AG08395 (cell line): ENCODE measurements at regions not wholly inside any gene's neighbourhood (a gene's known extent, or its start where the extent isn't known, plus 50 kb on each side); places are given as distances from the start of the nearest gene placed in this dataset.

ENCODE experiments used
- DNase-seq: peaks from one replicate; pipeline ENCODE4 v3.0.0; 2012; ENCODE audit warnings: mixed read lengths, low spot score

DNA sequence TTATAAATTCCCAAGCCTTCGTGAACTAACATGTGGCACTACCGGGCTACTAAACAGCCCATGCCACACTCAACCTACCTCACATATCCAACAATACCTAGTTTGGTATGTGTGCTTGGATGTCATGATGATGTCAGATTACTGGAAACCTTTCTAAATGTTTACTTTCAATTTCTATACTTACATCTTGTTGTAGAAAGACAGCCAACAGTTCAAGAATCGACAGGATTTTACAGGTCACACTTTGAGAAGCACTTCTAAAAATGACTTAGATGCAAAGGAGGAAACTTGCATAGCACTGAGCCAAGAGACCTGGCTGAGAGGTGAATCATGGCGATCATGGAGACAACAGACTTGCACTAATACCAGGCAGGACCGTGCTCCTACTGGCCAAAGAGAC lies 209.9 kb downstream of the COL4A1 start:
- no peak for DNase-seq

DNA sequence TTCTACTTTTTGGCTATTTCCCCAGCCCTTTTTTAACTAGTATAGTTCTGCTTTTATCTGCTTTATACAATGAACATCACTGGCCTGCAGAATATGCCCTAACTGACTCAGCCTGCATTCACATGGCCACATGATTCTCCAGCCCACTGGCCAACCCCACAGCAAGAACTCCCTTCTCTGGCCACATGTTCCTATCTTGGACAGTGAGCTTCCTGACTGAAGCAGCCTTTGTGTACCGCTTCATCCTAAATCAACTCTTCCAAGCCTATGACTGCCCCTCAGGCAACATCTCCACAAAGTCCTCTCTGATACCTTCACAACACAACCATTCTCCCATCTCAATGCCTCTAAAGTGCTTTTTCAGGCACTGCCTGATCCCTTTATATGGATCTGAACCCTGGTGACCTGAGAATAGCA lies 214.1 kb downstream of the COL4A1 start:
- no peak for DNase-seq

- DNase-seq = no peak
Observed at GRCh38 chr13:110089815-110090214, 217.1 kb downstream of the COL4A1 start.

DNA sequence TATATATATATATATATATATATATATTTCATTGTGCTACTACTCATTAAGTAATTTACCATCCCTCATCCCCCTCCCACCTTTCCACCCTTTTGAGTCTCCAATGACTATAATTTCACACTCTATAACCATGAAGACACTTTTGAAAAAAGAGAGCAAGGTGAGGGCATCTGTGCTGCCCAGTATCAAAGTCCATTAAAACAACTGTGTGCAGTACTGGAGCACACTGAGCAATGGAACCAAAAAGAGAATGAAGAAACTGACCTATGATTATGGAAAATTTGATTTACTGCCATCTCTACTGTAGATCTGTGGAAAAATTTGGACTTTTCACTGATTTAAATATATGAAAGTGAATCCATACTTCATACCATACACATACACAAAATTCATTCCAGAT lies 217.9 kb downstream of the COL4A1 start:
- no peak for DNase-seq

- no peak for DNase-seq
Observed at GRCh38 chr13:110073982-110074381, 233.0 kb downstream of the COL4A1 start.

- DNase-seq = peak; percentile 53
Observed at GRCh38 chr13:110070511-110071120, 236.3 kb downstream of the COL4A1 start.

DNA sequence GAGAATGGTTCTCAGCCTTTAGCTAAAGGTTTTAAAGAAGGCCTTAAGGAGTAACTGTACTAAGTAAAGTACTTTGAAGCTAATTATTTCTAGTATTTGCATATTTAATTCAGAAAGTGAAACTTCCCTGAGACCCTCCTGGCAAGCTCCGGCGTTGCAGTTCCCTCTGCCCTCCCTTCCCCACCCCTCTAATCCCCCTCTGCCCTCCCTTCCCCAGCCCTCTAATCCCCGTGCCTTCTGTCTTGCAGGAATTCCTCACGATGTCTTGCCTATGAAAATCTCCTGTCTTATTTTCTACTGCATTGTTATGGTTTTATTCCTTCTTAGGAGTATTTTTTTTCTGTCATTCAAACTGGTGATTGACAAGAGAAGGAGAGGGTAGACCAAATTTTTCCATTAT lies 236.9 kb downstream of the COL4A1 start:
- no peak for DNase-seq

- no peak for DNase-seq
Observed at GRCh38 chr13:110068176-110068473, 238.8 kb downstream of the COL4A1 start.

DNA sequence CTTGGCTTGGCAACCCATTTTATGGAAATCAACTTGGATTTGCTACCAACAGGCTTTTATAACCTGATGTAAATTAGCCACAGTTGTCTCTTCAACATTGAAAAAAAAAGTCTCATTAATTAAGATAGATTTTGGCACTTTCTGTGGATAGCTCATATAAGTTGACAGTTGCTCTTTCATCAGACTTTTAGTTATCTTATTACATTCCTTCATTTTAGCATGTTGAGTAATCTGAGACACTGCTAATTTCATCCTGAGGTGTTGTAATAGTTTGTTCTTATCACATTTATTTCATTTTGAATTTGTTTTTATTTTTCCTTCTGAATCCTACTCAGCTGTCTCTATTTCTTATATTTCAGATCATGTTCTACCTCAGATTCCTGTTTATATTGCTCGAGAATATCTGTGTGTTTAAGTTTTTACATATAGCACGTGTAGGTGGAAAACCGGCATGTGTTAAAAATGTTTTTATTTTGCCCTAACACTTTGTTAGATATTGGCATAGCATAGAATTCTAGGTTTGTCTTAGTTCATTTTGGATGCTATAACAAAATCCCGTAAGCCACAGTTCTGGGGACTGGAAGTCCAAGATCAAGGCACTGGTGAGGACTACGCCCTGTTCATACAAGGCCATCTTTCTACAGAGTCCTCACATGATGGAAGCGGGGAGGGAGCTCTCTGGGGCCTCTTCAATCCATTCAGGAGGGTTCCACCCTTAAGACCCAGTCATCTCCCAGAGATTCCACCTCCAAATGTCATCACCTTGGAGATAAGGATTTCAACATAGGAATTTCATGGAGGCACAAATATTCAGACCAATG lies 239.4 kb downstream of the COL4A1 start:
- no peak for DNase-seq

DNA sequence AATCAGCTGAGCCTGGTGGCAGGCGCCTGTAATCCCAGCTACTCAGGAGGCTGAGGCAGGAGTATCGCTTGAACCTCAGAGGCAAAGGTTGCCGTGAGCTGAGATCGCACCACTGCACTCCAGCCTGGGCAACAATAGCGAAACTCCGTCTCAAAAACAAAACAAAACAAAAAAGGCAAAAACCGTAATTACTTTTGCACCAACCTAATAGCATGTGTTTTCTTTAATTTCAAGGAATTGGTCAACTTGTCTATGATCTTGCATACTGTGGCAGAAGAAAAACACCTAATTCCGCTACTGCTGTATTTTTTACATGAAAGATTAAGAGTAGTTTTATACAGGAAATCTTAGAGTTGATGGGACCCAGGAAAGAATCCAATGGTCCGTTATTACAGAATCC lies 241.2 kb downstream of the COL4A1 start:
- DNase-seq = no peak

GRCh38 chr13:110063490-110064421 lies 243.2 kb downstream of the COL4A1 start:
- no peak for DNase-seq

GRCh38 chr13:110062777-110063442 lies 244.0 kb downstream of the COL4A1 start:
- no peak for DNase-seq

- DNase-seq = peak; percentile 16
Observed at GRCh38 chr13:110062077-110062776, 244.7 kb downstream of the COL4A1 start.

DNA sequence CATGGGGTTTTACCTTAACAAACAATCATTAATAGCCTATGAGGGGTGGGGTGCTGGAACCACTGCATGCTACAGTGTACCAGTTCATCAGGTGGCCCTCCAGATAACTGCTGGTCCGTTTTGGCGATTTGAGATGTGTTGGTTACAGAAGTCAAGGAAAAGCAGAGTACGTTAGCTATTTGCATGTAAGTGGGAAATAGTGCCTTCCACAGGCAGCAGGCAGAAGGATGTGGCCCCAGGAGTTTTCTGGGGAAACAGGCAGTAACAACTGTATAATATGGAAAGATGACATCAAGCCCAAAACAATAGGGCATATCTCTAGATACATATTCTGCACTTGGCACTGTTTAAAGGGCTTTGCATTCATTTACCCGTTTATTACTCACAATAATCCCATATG lies 245.7 kb downstream of the COL4A1 start:
- DNase-seq = no peak

DNA sequence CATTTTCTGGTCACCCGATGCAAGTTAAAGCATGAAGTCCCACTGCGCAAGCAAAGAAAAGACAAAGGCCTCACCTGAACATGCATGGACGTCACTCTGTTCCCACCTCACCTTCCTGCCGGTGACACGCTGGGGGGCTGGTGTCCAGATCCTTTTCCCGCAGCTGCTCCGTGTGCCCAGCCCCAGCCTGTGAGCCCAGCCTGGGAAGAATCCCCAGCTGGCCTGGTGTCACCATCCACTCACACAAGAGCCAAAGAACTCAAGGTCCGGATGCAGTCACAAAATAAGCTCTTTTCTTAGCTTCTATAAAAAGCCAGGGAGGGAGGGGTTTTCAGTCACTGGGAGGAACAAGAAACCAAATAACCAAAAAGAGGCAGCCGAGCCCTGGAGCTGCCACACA lies 249.9 kb downstream of the COL4A1 start:
- DNase-seq = no peak

- no peak for DNase-seq
Observed at GRCh38 chr13:110056640-110057039, 250.3 kb downstream of the COL4A1 start.

DNA sequence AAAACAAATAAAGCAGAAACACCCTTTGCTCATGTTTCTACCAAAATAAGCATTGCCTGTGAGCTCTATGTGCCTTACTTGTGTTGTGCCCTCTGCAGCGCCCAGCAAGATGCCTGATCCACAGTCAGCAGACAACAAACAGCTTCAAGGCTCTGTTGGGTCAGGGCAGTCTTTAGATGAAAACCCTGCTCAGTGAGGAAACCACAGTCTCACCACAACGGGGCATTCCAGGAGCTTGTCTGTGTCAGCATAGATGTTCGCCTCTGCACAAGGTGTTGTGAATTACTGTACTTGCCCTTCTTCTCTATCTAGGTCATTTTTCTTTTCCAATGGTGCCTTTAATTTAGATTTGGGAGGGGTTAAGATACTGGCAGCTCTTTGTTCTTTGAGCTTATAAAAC lies 251.9 kb downstream of the COL4A1 start:
- DNase-seq = peak; percentile 36

DNA sequence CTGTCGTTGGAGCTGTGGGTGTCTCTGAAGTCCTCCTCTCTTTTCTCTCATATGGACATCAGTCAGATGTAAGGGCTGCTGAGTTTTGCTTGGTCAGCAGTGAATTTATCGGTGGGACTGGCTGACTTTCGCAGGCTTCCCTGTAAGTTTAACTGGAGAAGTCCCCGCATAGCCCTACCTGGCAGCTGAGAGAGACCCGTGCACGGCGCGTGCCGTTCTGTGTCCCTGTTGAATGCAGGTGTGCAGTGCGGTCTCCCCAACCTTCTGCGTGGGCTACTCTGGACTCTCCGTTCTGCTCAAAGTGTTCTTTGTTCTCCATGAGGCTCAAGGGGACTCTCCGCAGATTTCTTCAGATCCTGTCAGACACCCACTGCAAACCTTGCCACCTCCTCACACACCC lies 252.9 kb downstream of the COL4A1 start:
- DNase-seq = no peak

DNA sequence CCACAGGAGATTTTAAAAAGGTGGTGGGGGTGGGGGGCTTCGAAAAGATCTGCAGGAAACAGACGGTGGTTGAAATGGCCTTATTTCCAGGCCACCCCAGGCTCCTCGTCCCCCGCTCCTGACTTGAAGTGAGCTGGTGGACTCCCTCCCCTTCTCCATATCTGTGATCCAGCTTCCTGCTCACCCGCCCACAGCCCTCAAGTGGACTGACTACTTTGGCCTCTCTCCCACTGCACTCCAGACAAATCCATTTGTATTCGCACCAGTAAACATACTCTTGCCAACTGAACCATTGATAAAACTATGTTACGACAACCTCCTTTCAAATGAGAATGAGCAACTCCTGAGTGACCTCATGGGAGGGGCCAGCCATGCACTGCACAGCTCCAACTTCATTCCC lies 259.5 kb downstream of the COL4A1 start:
- no peak for DNase-seq

DNA sequence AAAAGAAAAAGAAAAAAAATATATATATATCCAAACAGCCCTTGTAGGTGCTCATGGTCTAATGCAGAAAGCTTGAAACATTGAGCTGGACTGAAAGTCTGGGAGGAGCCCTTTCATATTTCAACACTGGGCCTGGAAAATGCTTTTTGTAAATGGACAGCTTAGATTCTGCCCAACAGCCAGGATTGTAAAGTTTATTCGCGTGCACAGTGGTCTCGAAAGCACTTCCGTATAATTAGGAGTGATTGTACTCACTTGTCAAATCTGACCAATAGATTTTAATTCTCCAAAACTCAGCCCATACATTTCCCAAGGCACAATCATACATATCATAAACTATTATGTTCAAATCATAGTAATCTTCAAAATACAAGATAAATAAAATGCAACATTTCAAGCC lies 260.1 kb downstream of the COL4A1 start:
- no peak for DNase-seq

GRCh38 chr13:110045919-110046318 lies 259.5 kb upstream of the IRS2 start:
- DNase-seq = no peak

DNA sequence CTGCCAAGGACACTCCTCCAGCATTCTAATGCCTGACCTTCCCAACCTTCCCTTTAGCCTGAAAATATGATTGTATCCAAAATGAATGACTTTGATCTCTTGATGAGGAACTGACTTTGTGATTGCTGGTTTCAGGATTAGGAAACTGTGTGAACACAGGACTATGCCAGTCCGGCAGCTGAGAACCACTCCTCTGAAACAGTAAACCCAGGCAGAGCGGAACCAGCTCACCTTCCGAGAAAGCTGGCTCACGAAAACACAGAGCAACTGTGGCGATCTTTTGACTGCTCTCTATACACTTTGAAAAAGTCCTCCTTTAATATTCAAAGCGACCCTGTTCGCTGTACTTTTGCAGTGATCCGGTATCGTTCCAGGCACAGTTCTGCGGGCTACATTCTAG lies 258.8 kb upstream of the IRS2 start:
- DNase-seq = no peak
